ENCODE measurements at regions not wholly inside any gene's neighbourhood (a gene's known extent, or its start where the extent isn't known, plus 50 kb on each side); places are given as distances from the start of the nearest gene placed in this dataset.

DNA sequence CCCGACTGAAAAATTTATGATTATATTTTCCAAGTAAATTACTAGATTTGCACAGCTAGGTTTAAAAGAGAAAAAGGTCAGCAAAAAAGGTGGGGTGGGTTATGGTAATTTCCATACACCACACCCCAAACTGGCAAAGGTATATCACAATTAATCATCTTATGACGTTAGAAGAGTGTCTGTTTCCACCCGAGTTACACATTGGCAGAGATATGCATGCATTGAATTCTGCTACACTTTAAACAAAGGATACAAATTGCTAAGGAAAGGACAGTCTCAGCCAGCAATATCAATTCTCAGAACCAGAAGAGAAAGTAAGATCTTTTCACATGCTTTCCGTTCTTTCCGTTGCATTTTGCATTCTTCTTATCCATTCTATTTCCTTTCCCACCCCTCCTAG lies 843.3 kb downstream of the GATA3 start:
- intact Hi-C loops (cut with DNase I): no loop called here
- ATAC-seq (no peak), DNase-seq (ENCODE audit: missing footprints) (no peak)

- no peak for ATAC-seq
- intact Hi-C loops (cut with DNase I): no loop called here
Observed at GRCh38 chr10:8898745-8899330, 844.4 kb downstream of the GATA3 start.

DNA sequence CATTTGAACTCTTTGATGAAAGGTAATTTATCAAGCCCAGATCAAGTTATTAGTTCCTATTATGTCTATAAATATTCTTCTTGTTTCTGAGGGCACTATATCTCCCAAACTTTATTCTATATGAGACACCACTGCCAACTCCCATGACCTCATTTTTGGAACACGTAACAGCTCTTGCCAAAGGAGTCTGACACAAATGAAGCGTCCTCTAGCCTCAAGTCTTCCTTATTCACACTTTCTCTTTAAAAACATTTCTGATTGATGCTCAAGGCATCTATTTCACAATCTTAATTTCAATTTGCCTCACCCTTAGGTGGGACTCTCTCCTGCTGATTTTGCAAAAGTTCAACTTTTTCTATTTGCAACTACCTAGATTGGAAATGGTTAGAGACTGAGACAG lies 848.4 kb downstream of the GATA3 start:
- intact Hi-C loops (cut with DNase I): no loop called here
- ATAC-seq (no peak), DNase-seq (ENCODE audit: missing footprints) (no peak)

More at GRCh38 chr10:8898745-8899330, 844.4 kb downstream of the GATA3 start:
- no peak for DNase-seq (ENCODE audit: missing footprints)

GRCh38 chr10:8908013-8908412 lies 853.5 kb downstream of the GATA3 start:
- intact Hi-C loops (cut with DNase I): no loop called here

GRCh38 chr10:8910314-8910713 lies 855.8 kb downstream of the GATA3 start:
- intact Hi-C loops (cut with DNase I): no loop called here
- no peak for DNase-seq (ENCODE audit: missing footprints)
- no peak for ATAC-seq

More at GRCh38 chr10:8908013-8908412, 853.5 kb downstream of the GATA3 start:
- ATAC-seq (no peak), DNase-seq (ENCODE audit: missing footprints) (no peak)

GRCh38 chr10:8911032-8911431 lies 856.5 kb downstream of the GATA3 start:
- DNase-seq (ENCODE audit: missing footprints) (no peak), ATAC-seq (no peak)
- intact Hi-C loops (cut with DNase I): no loop called here

GRCh38 chr10:8912108-8912507 lies 857.6 kb downstream of the GATA3 start:
- ATAC-seq (no peak), DNase-seq (ENCODE audit: missing footprints) (no peak)
- intact Hi-C loops (cut with DNase I): no loop called here

DNA sequence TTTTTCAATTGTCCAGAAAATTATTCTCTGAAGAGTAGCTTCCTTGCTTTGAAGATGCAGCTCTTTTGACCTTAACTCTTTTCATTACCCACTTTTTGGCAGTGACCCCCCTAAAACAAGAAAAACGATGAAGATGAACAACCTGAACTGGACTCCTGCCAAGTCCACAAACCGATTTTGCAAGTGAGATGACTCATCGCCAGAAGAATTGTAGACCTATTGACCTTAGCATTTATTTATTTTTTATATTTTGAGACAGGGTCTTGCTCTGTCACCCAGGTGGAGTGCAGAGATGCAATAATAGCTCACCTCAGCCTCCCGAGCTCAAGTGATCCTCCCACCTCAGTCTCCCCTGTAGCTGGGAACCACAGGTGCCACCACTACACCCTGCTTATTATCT lies 859.2 kb downstream of the GATA3 start:
- intact Hi-C loops (cut with DNase I): no loop called here
- ATAC-seq (no peak), DNase-seq (ENCODE audit: missing footprints) (no peak)

- DNase-seq (ENCODE audit: missing footprints): no peak
- no peak for ATAC-seq
- intact Hi-C loops (cut with DNase I): no loop called here
Observed at GRCh38 chr10:8919280-8919679, 864.8 kb downstream of the GATA3 start.

DNA sequence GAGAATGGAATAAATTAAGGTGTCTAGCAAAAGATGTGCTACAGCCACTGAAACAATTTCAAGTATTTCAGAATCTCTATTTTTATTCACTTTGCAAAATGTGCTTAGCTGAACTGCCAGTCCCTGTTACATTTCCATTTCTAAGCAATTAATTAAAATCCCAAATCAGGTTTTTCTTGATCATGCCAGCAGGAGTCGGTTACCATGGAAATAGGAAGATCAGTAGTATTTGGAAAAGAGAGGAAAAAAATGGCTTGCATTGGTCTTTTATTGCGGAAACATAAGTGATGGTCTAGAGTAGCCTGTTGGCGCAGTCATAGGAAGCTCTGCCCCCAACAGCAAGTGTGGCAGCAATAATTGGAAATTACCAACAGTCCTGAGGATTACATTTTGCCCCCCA lies 867.1 kb downstream of the GATA3 start:
- intact Hi-C loops (cut with DNase I): no loop called here
- DNase-seq (ENCODE audit: missing footprints) (no peak), ATAC-seq (no peak)

DNA sequence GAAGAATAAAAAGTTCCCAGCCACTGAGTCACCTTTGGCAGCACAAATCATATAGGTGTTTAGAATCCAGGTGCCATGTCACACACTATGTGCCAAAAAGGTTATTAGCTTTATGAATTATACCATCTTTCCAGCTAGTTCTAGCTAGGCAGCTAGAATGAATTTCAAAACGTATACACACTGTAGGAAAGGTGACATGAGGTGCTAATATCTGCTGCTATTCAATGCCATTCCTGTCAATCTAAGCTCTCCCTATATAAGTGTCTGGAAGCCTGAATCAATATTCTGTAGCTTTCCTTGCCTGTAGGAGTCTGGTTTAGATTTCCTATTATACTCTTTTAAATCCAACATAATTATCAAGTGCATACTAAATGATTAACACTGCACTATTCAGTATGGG lies 868.6 kb downstream of the GATA3 start:
- intact Hi-C loops (cut with DNase I): no loop called here
- ATAC-seq: no peak
- DNase-seq (ENCODE audit: missing footprints): no peak

- DNase-seq (ENCODE audit: missing footprints): no peak
- intact Hi-C loops (cut with DNase I): no loop called here
- ATAC-seq: no peak
Observed at GRCh38 chr10:8927705-8928104, 873.2 kb downstream of the GATA3 start.

- ATAC-seq (no peak), DNase-seq (ENCODE audit: missing footprints) (no peak)
- intact Hi-C loops (cut with DNase I): no loop called here
Observed at GRCh38 chr10:8946451-8946850, 892.0 kb downstream of the GATA3 start.

GRCh38 chr10:8950978-8951377 lies 896.5 kb downstream of the GATA3 start:
- DNase-seq (ENCODE audit: missing footprints) (no peak), ATAC-seq (no peak)
- intact Hi-C loops (cut with DNase I): no loop called here

DNA sequence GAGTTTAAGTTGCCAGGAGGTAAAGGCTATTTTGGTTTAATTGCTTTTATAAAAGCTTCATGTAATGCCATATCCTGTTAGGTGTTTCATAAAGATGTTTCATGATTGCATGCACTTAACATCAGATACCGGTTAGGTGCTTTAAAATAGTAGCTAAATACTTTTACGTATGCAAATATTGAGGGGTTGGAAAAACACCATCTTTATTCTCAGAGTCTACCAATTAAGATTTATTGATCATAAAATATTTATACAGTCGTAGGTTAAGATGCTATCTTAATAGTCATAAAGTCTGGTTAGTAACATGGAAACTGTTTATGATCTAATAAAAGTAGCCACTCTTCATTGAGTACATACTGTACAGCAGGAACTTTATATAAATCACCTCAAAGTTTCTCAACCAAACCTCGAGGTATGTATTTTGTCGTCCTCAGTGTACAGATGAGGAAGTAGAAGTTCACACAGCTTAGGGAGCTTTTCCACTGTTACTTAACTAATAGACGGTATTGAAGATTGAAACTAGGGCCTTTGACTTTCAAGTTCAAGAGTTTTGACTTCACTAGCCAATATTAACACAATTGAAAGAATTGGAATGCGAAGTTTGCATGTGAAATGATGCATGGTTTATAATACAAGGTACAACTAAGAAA lies 897.1 kb downstream of the GATA3 start:
- ATAC-seq: no peak
- DNase-seq (ENCODE audit: missing footprints): no peak
- intact Hi-C loops (cut with DNase I): no loop called here

GRCh38 chr10:8956400-8956799 lies 901.9 kb downstream of the GATA3 start:
- no peak for ATAC-seq
- intact Hi-C loops (cut with DNase I): no loop called here
- no peak for DNase-seq (ENCODE audit: missing footprints)

- ATAC-seq (no peak), DNase-seq (ENCODE audit: missing footprints) (no peak)
- intact Hi-C loops (cut with DNase I): no loop called here
Observed at GRCh38 chr10:8962249-8962648, 907.8 kb downstream of the GATA3 start.

DNA sequence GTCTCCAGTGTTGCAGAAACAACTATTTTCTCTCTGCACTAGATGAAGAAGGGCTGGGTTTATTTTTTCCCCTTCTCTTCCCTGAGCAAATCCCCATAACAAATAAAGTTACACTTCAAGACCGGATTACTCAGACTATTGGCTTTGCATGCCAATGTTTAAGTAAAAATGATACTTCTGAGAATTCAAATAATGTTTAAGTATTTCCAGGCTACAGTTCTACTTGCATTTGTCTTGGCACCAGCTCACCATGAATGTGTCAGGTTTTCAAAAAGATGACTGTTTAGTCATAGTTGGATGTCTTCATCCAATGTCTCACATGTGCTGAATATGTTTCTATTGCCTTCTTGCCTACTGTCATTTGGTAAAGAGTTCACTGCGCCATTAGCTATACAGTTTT lies 912.6 kb downstream of the GATA3 start:
- ATAC-seq: no peak
- intact Hi-C loops (cut with DNase I): no loop called here
- no peak for DNase-seq (ENCODE audit: missing footprints)

DNA sequence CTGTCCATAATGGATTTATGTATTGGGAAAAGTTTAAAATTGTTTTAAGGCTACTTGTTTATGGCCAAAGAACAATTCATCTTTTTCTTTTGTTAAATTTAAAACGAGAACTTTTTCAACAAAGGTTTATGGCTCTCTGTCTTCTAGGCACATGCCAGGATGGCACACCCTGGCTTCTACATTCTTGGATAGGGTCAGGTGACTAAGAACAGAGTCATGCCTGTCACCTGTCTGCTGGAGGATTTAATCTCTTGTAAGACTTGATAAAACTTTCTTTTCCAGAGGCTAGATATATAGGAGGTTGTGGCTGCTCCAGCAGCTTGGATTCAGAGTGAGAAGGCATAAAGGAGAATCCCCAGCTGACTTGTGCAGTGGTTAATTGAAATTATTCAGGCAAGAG lies 915.4 kb downstream of the GATA3 start:
- DNase-seq (ENCODE audit: missing footprints) (no peak), ATAC-seq (no peak)
- intact Hi-C loops (cut with DNase I): no loop called here

DNA sequence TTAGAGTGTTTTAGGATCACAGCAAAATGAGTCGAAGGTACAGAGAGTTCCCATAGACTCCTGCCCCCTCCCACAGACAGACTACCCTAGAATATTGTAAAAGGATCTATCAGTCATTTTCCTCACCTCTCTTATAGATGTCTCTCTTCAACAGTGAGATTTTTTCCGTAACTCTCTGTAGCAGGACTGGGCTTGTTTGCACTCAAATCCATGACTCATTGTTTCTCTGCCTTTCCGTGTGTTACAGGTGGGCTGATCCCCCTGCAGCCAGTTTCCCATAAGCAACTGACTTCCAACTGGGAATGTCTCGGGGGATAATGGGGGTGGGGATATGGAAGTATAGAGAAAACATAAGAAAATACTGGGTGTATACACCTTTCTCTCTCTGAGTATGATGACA lies 921.0 kb downstream of the GATA3 start:
- intact Hi-C loops (cut with DNase I): no loop called here
- ATAC-seq (no peak), DNase-seq (ENCODE audit: missing footprints) (no peak)

DNA sequence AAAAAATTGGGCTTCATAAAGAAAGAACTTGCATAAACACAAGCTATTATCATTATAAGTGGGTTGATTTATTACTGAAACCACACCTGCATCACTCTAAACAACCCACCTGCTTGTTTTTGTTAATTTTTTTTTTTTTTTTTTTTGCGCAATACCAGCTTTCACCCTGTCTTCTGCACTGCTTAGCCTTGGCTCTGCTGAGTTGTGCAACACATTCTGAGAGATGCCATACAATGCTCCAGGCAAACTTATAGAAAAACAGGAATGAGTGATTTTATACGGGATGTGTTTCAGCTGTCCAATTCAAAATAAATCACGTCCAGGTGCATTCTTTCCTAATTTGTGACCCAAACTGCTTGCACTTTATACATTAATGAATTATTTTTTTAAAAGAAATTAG lies 923.6 kb downstream of the GATA3 start:
- intact Hi-C loops (cut with DNase I): no loop called here
- ATAC-seq (no peak), DNase-seq (ENCODE audit: missing footprints) (no peak)

Measured in Right ventricle myocardium inferior (tissue), 1 donor.